RKO (cell line): ENCODE measurements at regions not wholly inside any gene's neighbourhood (a gene's known extent, or its start where the extent isn't known, plus 50 kb on each side); places are given as distances from the start of the nearest gene placed in this dataset.
A peak's percentile ranks its signal among the peaks of the same experiment; 100 is the strongest.
"Not testable (repeated sequence)": the region's sequence is repeated elsewhere in the genome, so short reads cannot be mapped to it uniquely, and the experiment has no call there.

Experiments used
- DNase-seq: peaks from one replicate; pipeline ENCODE4 v3.0.0-alpha.2; 2016; ENCODE audit warnings: low spot score

GRCh38 chr3:82761858-82762257 lies 1000.4 kb upstream of the GBE1 start:
- DNase-seq: no peak

GRCh38 chr3:82745544-82745943 lies 984.1 kb upstream of the GBE1 start:
- no peak for DNase-seq

GRCh38 chr3:82743196-82743595 lies 981.8 kb upstream of the GBE1 start:
- no peak for DNase-seq

- no peak for DNase-seq
Observed at GRCh38 chr3:82741346-82741745, 979.9 kb upstream of the GBE1 start.

GRCh38 chr3:82739390-82739789 lies 977.9 kb upstream of the GBE1 start:
- DNase-seq: no peak

GRCh38 chr3:82736696-82737277 lies 975.3 kb upstream of the GBE1 start:
- DNase-seq: no peak

GRCh38 chr3:82715091-82715856 lies 953.8 kb upstream of the GBE1 start:
- DNase-seq: no peak

GRCh38 chr3:82707035-82707434 lies 945.6 kb upstream of the GBE1 start:
- DNase-seq: no peak

- DNase-seq: no peak
Observed at GRCh38 chr3:82685761-82686160, 924.3 kb upstream of the GBE1 start.

GRCh38 chr3:82676356-82677026 lies 915.0 kb upstream of the GBE1 start:
- DNase-seq: peak; percentile 35

GRCh38 chr3:82672966-82673365 lies 911.5 kb upstream of the GBE1 start:
- no peak for DNase-seq

GRCh38 chr3:82671466-82671865 lies 910.0 kb upstream of the GBE1 start:
- no peak for DNase-seq

- DNase-seq: no peak
Observed at GRCh38 chr3:82654708-82655107, 893.3 kb upstream of the GBE1 start.

- peak; percentile 49 for DNase-seq
Observed at GRCh38 chr3:82643948-82644347, 882.5 kb upstream of the GBE1 start.

GRCh38 chr3:82641701-82642100 lies 880.3 kb upstream of the GBE1 start:
- DNase-seq: peak; percentile 9

GRCh38 chr3:82640254-82640653 lies 878.8 kb upstream of the GBE1 start:
- no peak for DNase-seq

GRCh38 chr3:82637574-82637973 lies 876.1 kb upstream of the GBE1 start:
- DNase-seq: no peak

- DNase-seq: no peak
Observed at GRCh38 chr3:82636177-82636576, 874.7 kb upstream of the GBE1 start.

- DNase-seq: no peak
Observed at GRCh38 chr3:82633319-82633718, 871.9 kb upstream of the GBE1 start.

GRCh38 chr3:82629937-82630336 lies 868.5 kb upstream of the GBE1 start:
- DNase-seq: no peak

- no peak for DNase-seq
Observed at GRCh38 chr3:82628385-82629014, 867.1 kb upstream of the GBE1 start.

- DNase-seq: no peak
Observed at GRCh38 chr3:82627733-82628132, 866.3 kb upstream of the GBE1 start.

- DNase-seq: not testable (repeated sequence)
Observed at GRCh38 chr3:82620744-82621143, 859.3 kb upstream of the GBE1 start.
